ENCODE measurements at regions not wholly inside any gene's neighbourhood (a gene's known extent, or its start where the extent isn't known, plus 50 kb on each side); places are given as distances from the start of the nearest gene placed in this dataset.
"Not testable (repeated sequence)": the region's sequence is repeated elsewhere in the genome, so short reads cannot be mapped to it uniquely, and the experiment has no call there.

DNA sequence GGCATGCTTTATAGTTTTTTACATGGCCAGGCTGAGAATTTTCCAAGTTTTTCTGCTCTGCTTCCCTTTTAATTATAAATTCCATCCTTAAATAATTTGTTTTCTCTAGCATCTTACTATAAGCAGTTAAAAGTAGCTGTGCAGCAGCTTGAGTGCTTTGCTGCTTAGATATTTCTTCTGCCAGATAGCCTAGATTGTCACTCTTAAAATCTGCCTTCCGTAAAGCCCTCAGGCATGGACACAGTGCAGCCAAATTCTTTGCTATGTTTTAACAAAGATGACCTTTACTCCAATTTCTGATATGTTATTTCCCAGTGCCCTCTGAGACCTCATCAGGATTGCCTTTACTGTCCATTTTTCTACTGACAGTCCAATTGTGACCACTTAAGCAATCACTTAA lies 92.6 kb upstream of the SGK1 start:
- 67 to 80% methylated on average over 1 of the region's 1 CpG for WGBS, 2 donors (ENCODE audit: low coverage in 1 of 2)
- Histone ChIP-seq H3K36me3 (no peaks in the 10 kb centered on the region), H3K27me3 (no peaks in the 10 kb centered on the region), H3K27ac (no peak overlapping the region), H3K9me3 (no peaks in the 10 kb centered on the region), H3K4me3 (no peak overlapping the region), H3K4me1 (peaks cover 0 to 4% (median 0%) of the 10 kb centered on the region in 4 donors)
- TF ChIP-seq EP300 (IDR thresholded peaks at IDR 0.05; ENCODE audit: low read depth) (no peak), POLR2A (IDR thresholded peaks at IDR 0.05) (no peak), POLR2AphosphoS5 (IDR thresholded peaks at IDR 0.05) (no peak)
- TF ChIP-seq, protein P1, sequence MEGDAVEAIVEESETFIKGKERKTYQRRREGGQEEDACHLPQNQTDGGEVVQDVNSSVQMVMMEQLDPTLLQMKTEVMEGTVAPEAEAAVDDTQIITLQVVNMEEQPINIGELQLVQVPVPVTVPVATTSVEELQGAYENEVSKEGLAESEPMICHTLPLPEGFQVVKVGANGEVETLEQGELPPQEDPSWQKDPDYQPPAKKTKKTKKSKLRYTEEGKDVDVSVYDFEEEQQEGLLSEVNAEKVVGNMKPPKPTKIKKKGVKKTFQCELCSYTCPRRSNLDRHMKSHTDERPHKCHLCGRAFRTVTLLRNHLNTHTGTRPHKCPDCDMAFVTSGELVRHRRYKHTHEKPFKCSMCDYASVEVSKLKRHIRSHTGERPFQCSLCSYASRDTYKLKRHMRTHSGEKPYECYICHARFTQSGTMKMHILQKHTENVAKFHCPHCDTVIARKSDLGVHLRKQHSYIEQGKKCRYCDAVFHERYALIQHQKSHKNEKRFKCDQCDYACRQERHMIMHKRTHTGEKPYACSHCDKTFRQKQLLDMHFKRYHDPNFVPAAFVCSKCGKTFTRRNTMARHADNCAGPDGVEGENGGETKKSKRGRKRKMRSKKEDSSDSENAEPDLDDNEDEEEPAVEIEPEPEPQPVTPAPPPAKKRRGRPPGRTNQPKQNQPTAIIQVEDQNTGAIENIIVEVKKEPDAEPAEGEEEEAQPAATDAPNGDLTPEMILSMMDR (IDR thresholded peaks at IDR 0.05), result no peak
- in situ Hi-C loops (cut with MboI; ENCODE audit: low pct_ligation_motif_present in 1 of 4, low pct_unique_long_range_greater_than_20kb in 1 of 4, low sequenced_read_pairs in 3 of 4) (no loop called here), intact Hi-C loops (cut with DNase I; ENCODE audit: low total_unique reads) (no loop called here)
- DNase-seq, result no peak

DNA sequence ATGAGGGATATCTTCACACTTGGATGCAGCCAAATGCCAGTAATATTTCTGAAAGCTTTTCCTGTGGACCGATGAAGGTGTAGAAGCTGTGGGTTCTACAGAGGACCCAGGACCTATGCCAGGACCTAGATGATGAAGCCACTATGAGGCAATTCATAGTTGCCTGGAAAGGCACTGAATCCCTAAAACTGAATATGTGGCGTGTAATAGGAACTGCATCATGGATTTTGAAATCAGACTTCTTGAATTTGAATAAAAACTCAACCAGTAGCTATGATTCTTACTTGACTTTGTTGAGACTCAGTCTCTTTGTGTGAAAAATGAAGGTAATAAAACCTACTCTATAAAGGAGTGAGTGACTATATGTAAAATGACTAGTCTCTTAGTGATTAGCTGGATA lies 89.9 kb upstream of the SGK1 start:
- H3K27ac ChIP-seq, result no peak overlapping the region
- H3K4me3 ChIP-seq, result no peak overlapping the region
- H3K36me3 ChIP-seq, result no peaks in the 10 kb centered on the region
- DNase-seq, result no peak
- TF ChIP-seq POLR2AphosphoS5 (IDR thresholded peaks at IDR 0.05) (no peak), EP300 (IDR thresholded peaks at IDR 0.05; ENCODE audit: low read depth) (no peak), POLR2A (IDR thresholded peaks at IDR 0.05) (no peak)
- TF ChIP-seq, protein P1 (IDR thresholded peaks at IDR 0.05), result no peak
- in situ Hi-C loops (cut with MboI; ENCODE audit: low pct_ligation_motif_present in 1 of 4, low pct_unique_long_range_greater_than_20kb in 1 of 4, low sequenced_read_pairs in 3 of 4) (no loop called here), intact Hi-C loops (cut with DNase I; ENCODE audit: low total_unique reads) (no loop called here)
- 85 to 96% methylated on average over 2 of the region's 2 CpGs for whole genome bisulfite sequencing, 2 donors (ENCODE audit: low coverage in 1 of 2)
- no peaks in the 10 kb centered on the region for H3K4me1 ChIP-seq
- H3K9me3 ChIP-seq, result no peaks in the 10 kb centered on the region
- no peaks in the 10 kb centered on the region for H3K27me3 ChIP-seq

DNA sequence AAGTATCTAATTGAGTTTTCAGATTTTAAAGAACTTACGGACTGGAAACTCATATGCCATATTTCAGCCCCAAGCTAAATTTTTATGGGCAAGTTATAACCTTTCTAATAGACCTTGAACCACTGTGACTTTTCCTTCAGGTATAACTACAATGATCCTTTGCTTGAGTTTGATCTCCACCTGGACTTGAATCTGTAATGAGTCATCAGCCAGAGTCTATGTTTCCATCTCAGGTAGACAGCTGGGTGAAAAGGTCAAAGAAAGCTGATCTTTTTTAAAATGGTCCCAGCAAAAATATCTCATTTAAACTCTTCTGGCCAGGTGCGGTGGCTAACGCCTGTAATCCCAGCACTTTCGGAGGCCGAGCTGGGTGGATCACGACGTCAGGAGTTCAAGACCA lies 88.4 kb upstream of the SGK1 start:
- Histone ChIP-seq H3K4me1 (no peaks in the 10 kb centered on the region), H3K9me3 (no peaks in the 10 kb centered on the region), H3K27me3 (no peaks in the 10 kb centered on the region), H3K36me3 (no peaks in the 10 kb centered on the region), H3K27ac (no peak overlapping the region), H3K4me3 (no peak overlapping the region)
- in situ Hi-C loops (cut with MboI; ENCODE audit: low pct_ligation_motif_present in 1 of 4, low pct_unique_long_range_greater_than_20kb in 1 of 4, low sequenced_read_pairs in 3 of 4), result no loop called here
- intact Hi-C loops (cut with DNase I; ENCODE audit: low total_unique reads), result no loop called here
- DNase-seq, result no peak
- no peak for TF ChIP-seq POLR2AphosphoS5 (IDR thresholded peaks at IDR 0.05)
- TF ChIP-seq, protein P1 (IDR thresholded peaks at IDR 0.05), result no peak
- TF ChIP-seq EP300 (IDR thresholded peaks at IDR 0.05; ENCODE audit: low read depth), result no peak
- no peak for TF ChIP-seq POLR2A (IDR thresholded peaks at IDR 0.05)
- 75 to 100% methylated on average over 1 to 7 of the region's 7 CpGs for whole genome bisulfite sequencing, 2 donors (ENCODE audit: low coverage in 1 of 2)

DNA sequence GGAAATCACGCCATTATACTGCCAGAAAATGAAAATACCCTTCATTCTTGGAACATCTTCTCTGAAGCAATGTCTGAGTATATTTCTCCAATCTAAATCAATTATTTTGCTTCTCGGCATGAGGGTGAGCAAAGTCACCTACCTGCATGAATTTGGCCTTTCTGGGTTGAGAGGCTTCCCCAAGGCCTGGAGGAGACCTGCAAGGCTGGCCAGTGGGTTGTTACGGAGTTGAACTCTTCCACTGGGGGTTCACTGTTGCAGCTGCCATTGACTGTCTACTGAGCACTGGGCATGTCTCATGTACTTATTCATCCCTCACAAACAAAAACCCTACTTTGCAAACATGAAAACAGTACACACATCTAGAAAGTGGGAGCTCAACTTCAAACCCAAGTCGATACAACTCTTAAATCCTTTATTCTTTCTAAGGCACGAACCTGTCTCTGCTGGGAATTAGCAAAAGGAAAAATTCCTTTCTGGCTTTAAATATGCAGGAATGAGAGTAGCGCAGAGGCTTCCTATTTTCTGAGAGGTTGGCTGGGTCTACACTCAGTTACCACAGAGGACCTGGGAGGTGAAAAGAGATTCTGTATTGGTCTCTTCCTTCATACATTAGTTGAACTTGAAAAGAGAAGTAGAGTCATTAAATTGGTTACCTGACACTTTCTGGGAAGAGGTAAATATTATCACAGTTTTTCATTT lies 87.6 kb upstream of the SGK1 start:
- Histone ChIP-seq H3K9me3 (no peaks in the 10 kb centered on the region), H3K27ac (no peak overlapping the region), H3K36me3 (no peaks in the 10 kb centered on the region), H3K4me3 (no peak overlapping the region), H3K27me3 (no peaks in the 10 kb centered on the region), H3K4me1 (no peaks in the 10 kb centered on the region)
- WGBS, 2 donors (ENCODE audit: low coverage in 1 of 2), result 94% methylated on average over 3 to 6 of the region's 6 CpGs
- intact Hi-C loops (cut with DNase I; ENCODE audit: low total_unique reads) (no loop called here), in situ Hi-C loops (cut with MboI; ENCODE audit: low pct_ligation_motif_present in 1 of 4, low pct_unique_long_range_greater_than_20kb in 1 of 4, low sequenced_read_pairs in 3 of 4) (no loop called here)
- no peak for TF ChIP-seq EP300 (IDR thresholded peaks at IDR 0.05; ENCODE audit: low read depth)
- TF ChIP-seq, protein P1 (IDR thresholded peaks at IDR 0.05), result no peak
- no peak for TF ChIP-seq POLR2AphosphoS5 (IDR thresholded peaks at IDR 0.05)
- TF ChIP-seq POLR2A (IDR thresholded peaks at IDR 0.05), result no peak
- DNase-seq, result no peak

DNA sequence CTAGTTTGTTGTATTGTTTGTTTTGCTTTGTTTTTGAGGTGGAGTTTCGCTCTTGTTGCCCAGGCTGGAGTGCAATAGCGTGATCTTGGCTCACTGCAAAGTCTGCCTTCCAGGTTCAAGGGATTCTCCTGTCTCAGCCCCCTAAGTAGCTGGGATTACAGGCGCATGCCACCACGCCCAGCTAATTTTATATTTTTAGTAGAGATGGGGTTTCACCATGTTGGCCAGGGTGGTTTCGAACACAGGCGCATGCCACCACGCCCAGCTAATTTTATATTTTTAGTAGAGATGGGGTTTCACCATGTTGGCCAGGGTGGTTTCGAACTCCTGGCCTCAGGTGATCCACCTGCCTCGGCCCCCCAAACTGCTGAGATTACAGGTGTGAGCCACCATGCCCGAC lies 85.4 kb upstream of the SGK1 start:
- WGBS, 2 donors (ENCODE audit: low coverage in 1 of 2), result 83 to 86% methylated on average over 2 to 10 of the region's 10 CpGs
- H3K4me3 ChIP-seq; H3K27me3 ChIP-seq; DNase-seq; intact Hi-C loops (cut with DNase I; ENCODE audit: low total_unique reads); H3K36me3 ChIP-seq; in situ Hi-C loops (cut with MboI; ENCODE audit: low pct_ligation_motif_present in 1 of 4, low pct_unique_long_range_greater_than_20kb in 1 of 4, low sequenced_read_pairs in 3 of 4); H3K4me1 ChIP-seq; H3K27ac ChIP-seq; H3K9me3 ChIP-seq: not testable (repeated sequence)

Data from transverse colon (tissue), 4 donors.